ENCODE measurements at regions not wholly inside any gene's neighbourhood (a gene's known extent, or its start where the extent isn't known, plus 50 kb on each side); places are given as distances from the start of the nearest gene placed in this dataset.

DNA sequence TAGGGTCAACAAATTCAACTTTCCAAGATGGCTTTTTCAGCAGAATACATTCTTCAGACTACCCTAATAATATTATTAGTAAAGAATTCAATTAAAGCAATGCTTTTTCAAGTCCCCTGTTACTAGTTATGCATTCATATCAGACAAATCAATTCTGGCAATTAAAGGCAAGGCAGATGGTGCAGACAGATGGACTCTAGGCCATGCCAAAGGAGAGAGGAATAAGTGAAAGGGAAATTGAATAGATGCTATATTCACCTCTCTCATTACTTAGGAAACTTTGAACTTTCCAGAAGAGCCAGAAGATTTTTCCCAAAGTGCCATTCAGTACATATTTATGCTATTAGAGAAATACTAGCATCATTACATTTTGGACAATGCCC is 487.7 kb upstream of the RASGRP1 start:
- H3K9me3 Mint-ChIP-seq (ENCODE audit: unreplicated experiment): peaks cover 9% of the 10 kb centered on the region
- TF ChIP-seq, protein P1, sequence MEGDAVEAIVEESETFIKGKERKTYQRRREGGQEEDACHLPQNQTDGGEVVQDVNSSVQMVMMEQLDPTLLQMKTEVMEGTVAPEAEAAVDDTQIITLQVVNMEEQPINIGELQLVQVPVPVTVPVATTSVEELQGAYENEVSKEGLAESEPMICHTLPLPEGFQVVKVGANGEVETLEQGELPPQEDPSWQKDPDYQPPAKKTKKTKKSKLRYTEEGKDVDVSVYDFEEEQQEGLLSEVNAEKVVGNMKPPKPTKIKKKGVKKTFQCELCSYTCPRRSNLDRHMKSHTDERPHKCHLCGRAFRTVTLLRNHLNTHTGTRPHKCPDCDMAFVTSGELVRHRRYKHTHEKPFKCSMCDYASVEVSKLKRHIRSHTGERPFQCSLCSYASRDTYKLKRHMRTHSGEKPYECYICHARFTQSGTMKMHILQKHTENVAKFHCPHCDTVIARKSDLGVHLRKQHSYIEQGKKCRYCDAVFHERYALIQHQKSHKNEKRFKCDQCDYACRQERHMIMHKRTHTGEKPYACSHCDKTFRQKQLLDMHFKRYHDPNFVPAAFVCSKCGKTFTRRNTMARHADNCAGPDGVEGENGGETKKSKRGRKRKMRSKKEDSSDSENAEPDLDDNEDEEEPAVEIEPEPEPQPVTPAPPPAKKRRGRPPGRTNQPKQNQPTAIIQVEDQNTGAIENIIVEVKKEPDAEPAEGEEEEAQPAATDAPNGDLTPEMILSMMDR (IDR thresholded peaks at IDR 0.05; ENCODE audit: insufficient read depth, low read depth, low read length): no peak
- no peak for TF ChIP-seq EZH2 (IDR thresholded peaks at IDR 0.05; ENCODE audit: insufficient read depth, low read length)
- no peaks in the 10 kb centered on the region for H3K4me1 ChIP-seq (ENCODE audit: insufficient read depth, low read length)
- no peaks in the 10 kb centered on the region for H3K79me2 ChIP-seq (ENCODE audit: insufficient read depth, low read length)
- H3K4me3 ChIP-seq (ENCODE audit: insufficient read depth, low read depth, low read length): no peak overlapping the region
- no peak overlapping the region for H2AFZ ChIP-seq (ENCODE audit: low read depth, low read length)
- H3K27ac Mint-ChIP-seq (ENCODE audit: unreplicated experiment): no peak overlapping the region
- H3K4me3 Mint-ChIP-seq (ENCODE audit: unreplicated experiment): no peak overlapping the region
- FAIRE-seq: no peak
- no peaks in the 10 kb centered on the region for H3K36me3 Mint-ChIP-seq (ENCODE audit: low read depth, unreplicated experiment)
- H3K4me2 ChIP-seq (ENCODE audit: low read length): no peak overlapping the region
- H3K4me1 Mint-ChIP-seq (ENCODE audit: low read depth, unreplicated experiment): peaks cover 8% of the 10 kb centered on the region
- no peaks in the 10 kb centered on the region for H3K27me3 ChIP-seq (ENCODE audit: insufficient read depth, low read length)
- H3K27me3 Mint-ChIP-seq (ENCODE audit: low read depth, unreplicated experiment): no peaks in the 10 kb centered on the region
- no peaks in the 10 kb centered on the region for H4K20me1 ChIP-seq (ENCODE audit: insufficient read depth, low read length)
- H3K36me3 ChIP-seq (ENCODE audit: insufficient read depth, low read length): no peaks in the 10 kb centered on the region
- no peak overlapping the region for H3K27ac ChIP-seq (ENCODE audit: low read depth, low read length)
- H3K9ac ChIP-seq (ENCODE audit: low read length): no peak overlapping the region
- DNase-seq (ENCODE audit: low read depth): no peak
- peaks cover 3% of the 10 kb centered on the region for H3K9me3 ChIP-seq (ENCODE audit: insufficient read depth, low read depth, low read length)

DNA sequence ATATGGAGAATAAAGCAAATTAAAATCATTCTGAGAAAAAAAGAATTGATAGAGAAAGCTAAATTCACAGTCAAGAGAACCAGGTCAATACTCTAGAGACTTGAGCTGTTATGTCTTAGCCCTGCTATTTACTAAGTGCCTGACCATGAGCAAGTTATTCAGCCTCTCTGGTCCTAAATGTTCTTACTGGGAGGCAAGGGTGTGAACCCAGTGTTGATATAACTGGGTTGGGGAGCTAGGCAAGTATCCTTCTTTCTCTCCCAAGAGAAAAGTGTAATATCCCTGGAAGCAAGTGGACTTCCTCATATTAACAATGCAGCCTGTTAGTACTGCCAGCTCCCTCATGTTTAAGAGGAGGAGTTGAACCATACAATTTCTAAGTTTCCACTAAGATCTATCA is 488.9 kb upstream of the RASGRP1 start:
- no peaks in the 10 kb centered on the region for H3K36me3 Mint-ChIP-seq (ENCODE audit: low read depth, unreplicated experiment)

DNA sequence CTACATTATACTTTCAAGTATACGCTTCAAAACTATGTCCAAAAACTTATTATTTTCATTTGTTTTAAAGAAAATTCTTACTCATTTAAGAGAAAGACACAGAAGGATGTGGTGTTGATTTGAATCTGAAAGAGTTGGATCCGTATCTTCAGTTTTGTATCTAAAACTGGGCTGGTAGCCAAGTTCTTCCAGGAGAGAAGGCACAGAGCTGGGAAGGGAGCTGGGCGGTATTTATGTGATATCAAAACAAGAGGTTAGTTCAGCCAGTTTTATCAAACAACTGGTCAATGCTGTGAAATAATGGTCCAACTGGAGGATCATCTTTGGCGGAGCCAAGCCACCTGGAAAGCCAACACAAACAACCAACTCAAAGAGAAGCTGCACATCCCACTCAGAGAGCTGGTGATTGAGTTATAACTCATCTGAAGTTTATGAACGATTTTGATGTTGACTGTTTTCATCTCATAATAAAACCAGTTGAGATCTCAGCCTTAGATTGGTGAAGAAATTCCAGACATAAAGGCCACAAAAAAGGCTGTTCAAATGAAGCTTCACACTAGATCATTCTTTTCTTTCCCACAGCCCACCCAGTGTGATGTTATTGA is 489.6 kb upstream of the RASGRP1 start:
- H3K27ac ChIP-seq (ENCODE audit: low read depth, low read length): no peak overlapping the region
- no peaks in the 10 kb centered on the region for H3K36me3 ChIP-seq (ENCODE audit: insufficient read depth, low read length)
- FAIRE-seq (no peak), DNase-seq (ENCODE audit: low read depth) (no peak)
- H3K4me3 ChIP-seq (ENCODE audit: insufficient read depth, low read depth, low read length): no peak overlapping the region
- Mint-ChIP-seq H3K4me1 (ENCODE audit: low read depth, unreplicated experiment) (peaks cover 8% of the 10 kb centered on the region), H3K36me3 (ENCODE audit: low read depth, unreplicated experiment) (no peaks in the 10 kb centered on the region), H3K27me3 (ENCODE audit: low read depth, unreplicated experiment) (no peaks in the 10 kb centered on the region), H3K4me3 (ENCODE audit: unreplicated experiment) (no peak overlapping the region), H3K9me3 (ENCODE audit: unreplicated experiment) (peaks cover 7% of the 10 kb centered on the region), H3K27ac (ENCODE audit: unreplicated experiment) (no peak overlapping the region)
- H2AFZ ChIP-seq (ENCODE audit: low read depth, low read length): no peak overlapping the region
- TF ChIP-seq EZH2 (IDR thresholded peaks at IDR 0.05; ENCODE audit: insufficient read depth, low read length): no peak
- TF ChIP-seq, protein P1 (IDR thresholded peaks at IDR 0.05; ENCODE audit: insufficient read depth, low read depth, low read length): no peak
- no peaks in the 10 kb centered on the region for H4K20me1 ChIP-seq (ENCODE audit: insufficient read depth, low read length)
- H3K4me2 ChIP-seq (ENCODE audit: low read length): no peak overlapping the region
- peaks cover 3% of the 10 kb centered on the region for H3K9me3 ChIP-seq (ENCODE audit: insufficient read depth, low read depth, low read length)
- no peaks in the 10 kb centered on the region for H3K4me1 ChIP-seq (ENCODE audit: insufficient read depth, low read length)
- no peaks in the 10 kb centered on the region for H3K27me3 ChIP-seq (ENCODE audit: insufficient read depth, low read length)
- no peaks in the 10 kb centered on the region for H3K79me2 ChIP-seq (ENCODE audit: insufficient read depth, low read length)
- no peak overlapping the region for H3K9ac ChIP-seq (ENCODE audit: low read length)

More for the DNA sequence above, 488.9 kb upstream of the RASGRP1 start:
- DNase-seq (ENCODE audit: low read depth): no peak
- Histone ChIP-seq H3K79me2 (ENCODE audit: insufficient read depth, low read length) (no peaks in the 10 kb centered on the region), H3K9ac (ENCODE audit: low read length) (no peak overlapping the region), H2AFZ (ENCODE audit: low read depth, low read length) (no peak overlapping the region), H3K4me1 (ENCODE audit: insufficient read depth, low read length) (no peaks in the 10 kb centered on the region), H4K20me1 (ENCODE audit: insufficient read depth, low read length) (no peaks in the 10 kb centered on the region), H3K9me3 (ENCODE audit: insufficient read depth, low read depth, low read length) (peaks cover 3% of the 10 kb centered on the region), H3K27me3 (ENCODE audit: insufficient read depth, low read length) (no peaks in the 10 kb centered on the region), H3K4me2 (ENCODE audit: low read length) (no peak overlapping the region), H3K36me3 (ENCODE audit: insufficient read depth, low read length) (no peaks in the 10 kb centered on the region), H3K27ac (ENCODE audit: low read depth, low read length) (no peak overlapping the region), H3K4me3 (ENCODE audit: insufficient read depth, low read depth, low read length) (no peak overlapping the region)
- H3K4me3 Mint-ChIP-seq (ENCODE audit: unreplicated experiment): no peak overlapping the region
- H3K9me3 Mint-ChIP-seq (ENCODE audit: unreplicated experiment): peaks cover 9% of the 10 kb centered on the region
- H3K27me3 Mint-ChIP-seq (ENCODE audit: low read depth, unreplicated experiment): no peaks in the 10 kb centered on the region
- H3K27ac Mint-ChIP-seq (ENCODE audit: unreplicated experiment): no peak overlapping the region
- H3K4me1 Mint-ChIP-seq (ENCODE audit: low read depth, unreplicated experiment): peaks cover 8% of the 10 kb centered on the region
- FAIRE-seq: no peak
- TF ChIP-seq, protein P1 (IDR thresholded peaks at IDR 0.05; ENCODE audit: insufficient read depth, low read depth, low read length): no peak
- TF ChIP-seq EZH2 (IDR thresholded peaks at IDR 0.05; ENCODE audit: insufficient read depth, low read length): no peak
